HepG2 (cell line): ENCODE measurements at regions not wholly inside any gene's neighbourhood (a gene's known extent, or its start where the extent isn't known, plus 50 kb on each side); places are given as distances from the start of the nearest gene placed in this dataset.

ENCODE experiments used
- POGZ ChIP-seq: sonication (generic); formaldehyde crosslinking; IDR thresholded peaks from 2 replicates; pipeline ENCODE4 v1.4.0; 2020; ENCODE audit warnings: mild to moderate bottlenecking, missing genetic modification reagents
- ZNF616 ChIP-seq: sonication (generic); formaldehyde crosslinking; IDR thresholded peaks from 2 replicates; pipeline ENCODE4 v1.5.0; 2020; ENCODE audit warnings: low read depth, mild to moderate bottlenecking, missing genetic modification reagents
- TF ChIP-seq, protein P1 (sequence below): sonication (generic); formaldehyde crosslinking; IDR thresholded peaks from 2 replicates; pipeline ENCODE4 v1.5.0; 2020; ENCODE audit warnings: mild to moderate bottlenecking, missing genetic modification reagents, moderate library complexity

DNA sequence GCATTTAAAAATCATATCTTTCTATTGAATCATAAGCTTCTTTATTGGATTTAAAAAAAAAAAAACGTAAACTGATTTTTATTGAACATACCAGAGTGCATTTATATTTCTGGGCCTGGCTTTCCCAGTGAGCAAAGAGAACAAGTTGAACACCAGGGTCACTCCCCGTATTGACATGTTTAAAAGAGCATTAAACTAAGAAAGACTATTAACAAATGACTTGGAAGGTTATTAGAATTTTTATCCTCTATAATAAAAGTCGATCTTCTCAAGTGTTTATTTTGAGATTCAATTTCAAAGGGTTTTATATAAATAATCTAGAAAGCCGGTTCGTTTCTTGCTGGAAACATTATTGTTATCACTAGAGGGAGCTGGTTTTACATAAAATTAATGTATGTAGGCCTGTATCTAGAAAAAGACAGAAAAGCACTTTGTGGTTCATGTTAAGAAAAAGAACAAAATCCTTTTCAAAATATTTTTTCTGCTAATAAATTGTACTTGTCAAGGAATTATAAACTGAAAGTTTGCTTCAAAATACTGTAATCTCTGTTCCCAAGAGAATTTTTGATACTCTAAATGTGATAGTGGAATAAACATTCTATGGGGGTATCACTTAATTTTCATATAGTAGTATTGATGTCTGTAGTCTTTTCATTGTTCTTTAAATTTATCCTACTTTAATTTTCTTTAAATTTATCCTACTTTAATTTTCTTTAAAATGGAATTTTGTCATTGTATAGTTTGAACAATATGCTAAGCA lies 321.8 kb upstream of the MME start:
- no peak for TF ChIP-seq ZNF616 (CRISPR knock-in tag)
- no peak for TF ChIP-seq POGZ
- TF ChIP-seq, protein P1, sequence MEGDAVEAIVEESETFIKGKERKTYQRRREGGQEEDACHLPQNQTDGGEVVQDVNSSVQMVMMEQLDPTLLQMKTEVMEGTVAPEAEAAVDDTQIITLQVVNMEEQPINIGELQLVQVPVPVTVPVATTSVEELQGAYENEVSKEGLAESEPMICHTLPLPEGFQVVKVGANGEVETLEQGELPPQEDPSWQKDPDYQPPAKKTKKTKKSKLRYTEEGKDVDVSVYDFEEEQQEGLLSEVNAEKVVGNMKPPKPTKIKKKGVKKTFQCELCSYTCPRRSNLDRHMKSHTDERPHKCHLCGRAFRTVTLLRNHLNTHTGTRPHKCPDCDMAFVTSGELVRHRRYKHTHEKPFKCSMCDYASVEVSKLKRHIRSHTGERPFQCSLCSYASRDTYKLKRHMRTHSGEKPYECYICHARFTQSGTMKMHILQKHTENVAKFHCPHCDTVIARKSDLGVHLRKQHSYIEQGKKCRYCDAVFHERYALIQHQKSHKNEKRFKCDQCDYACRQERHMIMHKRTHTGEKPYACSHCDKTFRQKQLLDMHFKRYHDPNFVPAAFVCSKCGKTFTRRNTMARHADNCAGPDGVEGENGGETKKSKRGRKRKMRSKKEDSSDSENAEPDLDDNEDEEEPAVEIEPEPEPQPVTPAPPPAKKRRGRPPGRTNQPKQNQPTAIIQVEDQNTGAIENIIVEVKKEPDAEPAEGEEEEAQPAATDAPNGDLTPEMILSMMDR (CRISPR knock-in tag), result no peak
